H9 (cell line): ENCODE measurements at regions not wholly inside any gene's neighbourhood (a gene's known extent, or its start where the extent isn't known, plus 50 kb on each side); places are given as distances from the start of the nearest gene placed in this dataset.

Experiments used
- DNase-seq: peaks from one replicate; pipeline ENCODE4 v3.0.0-alpha.2; 2017
- H2AFZ ChIP-seq: one replicate; pipeline ENCODE4 v1.6.1; 2013; ENCODE audit warnings: mild to moderate bottlenecking, low read length, control low read depth, moderate library complexity
- H2AK5ac ChIP-seq: 2 replicates; pipeline ENCODE4 v1.6.1; 2013; ENCODE audit warnings: low read length, control low read depth, mixed read lengths; ENCODE audit not compliant: insufficient read length
- H2BK120ac ChIP-seq: one replicate; pipeline ENCODE4 v1.6.1; 2013; ENCODE audit warnings: low read depth, mild to moderate bottlenecking, low read length, control low read depth, inconsistent platforms; ENCODE audit not compliant: poor library complexity, severe bottlenecking
- H2BK12ac ChIP-seq: 2 replicates; pipeline ENCODE4 v1.6.1; 2013; ENCODE audit warnings: low read length, control low read depth, mixed read lengths, low read depth; ENCODE audit not compliant: insufficient read length
- H2BK15ac ChIP-seq: 2 replicates; pipeline ENCODE4 v1.6.1; 2013; ENCODE audit warnings: low read depth, low read length, control low read depth
- H2BK20ac ChIP-seq: one replicate; pipeline ENCODE4 v1.6.1; 2013; ENCODE audit warnings: low read depth, mild to moderate bottlenecking, low read length, control low read depth, inconsistent platforms; ENCODE audit not compliant: poor library complexity, severe bottlenecking
- H2BK5ac ChIP-seq: 2 replicates; pipeline ENCODE4 v1.6.1; 2013; ENCODE audit warnings: low read length, control low read depth, mixed read lengths; ENCODE audit not compliant: insufficient read length
- H3K14ac ChIP-seq: 2 replicates; pipeline ENCODE4 v1.6.1; 2013; ENCODE audit warnings: low read length, control low read depth; ENCODE audit not compliant: insufficient read depth
- H3K18ac ChIP-seq: 2 replicates; pipeline ENCODE4 v1.6.1; 2013; ENCODE audit warnings: low read depth, mild to moderate bottlenecking, mixed read lengths, low read length, control low read depth; ENCODE audit not compliant: insufficient read length
- H3K23ac ChIP-seq: 2 replicates; pipeline ENCODE4 v1.6.1; 2013; ENCODE audit warnings: low read length, control low read depth, mixed read lengths, low read depth; ENCODE audit not compliant: insufficient read length
- H3K23me2 ChIP-seq: 2 replicates; pipeline ENCODE4 v1.6.1; 2013; ENCODE audit warnings: low read depth, mild to moderate bottlenecking, mixed read lengths, low read length, control low read depth; ENCODE audit not compliant: insufficient read length, poor library complexity, severe bottlenecking
- H3K27ac ChIP-seq: 2 replicates; pipeline ENCODE4 v1.5.1; 2013; ENCODE audit warnings: low read length, control low read depth, mixed read lengths, low read depth; ENCODE audit not compliant: insufficient read length
- H3K27me3 ChIP-seq: 2 replicates; pipeline ENCODE4 v1.6.1; 2013; ENCODE audit warnings: low read length, control low read depth, inconsistent platforms; ENCODE audit not compliant: insufficient read depth
- H3K4ac ChIP-seq: 2 replicates; pipeline ENCODE4 v1.6.1; 2013; ENCODE audit warnings: low read depth, mild to moderate bottlenecking, control low read depth, inconsistent platforms, low read length, moderate library complexity
- H3K4me1 ChIP-seq: 2 replicates; pipeline ENCODE4 v1.6.1; 2013; ENCODE audit warnings: low read length, control low read depth, inconsistent platforms; ENCODE audit not compliant: insufficient read depth
- H3K4me2 ChIP-seq: 2 replicates; pipeline ENCODE4 v1.6.1; 2013; ENCODE audit warnings: low read length, control low read depth, mixed read lengths; ENCODE audit not compliant: insufficient read length, insufficient read depth
- H3K56ac ChIP-seq: 2 replicates; pipeline ENCODE4 v1.6.1; 2013; ENCODE audit warnings: low read depth, mild to moderate bottlenecking, mixed read lengths, low read length, control low read depth; ENCODE audit not compliant: insufficient read length
- H3K79me1 ChIP-seq: 2 replicates; pipeline ENCODE4 v1.6.1; 2013; ENCODE audit warnings: low read depth, mild to moderate bottlenecking, moderate library complexity, low read length, control low read depth, inconsistent platforms; ENCODE audit not compliant: insufficient read depth, poor library complexity, severe bottlenecking
- H3K79me2 ChIP-seq: 2 replicates; pipeline ENCODE4 v1.6.1; 2013; ENCODE audit warnings: low read length, control low read depth, inconsistent platforms; ENCODE audit not compliant: insufficient read depth
- H3K9ac ChIP-seq: 2 replicates; pipeline ENCODE4 v1.6.1; 2013; ENCODE audit warnings: low read length, control low read depth, mixed read lengths; ENCODE audit not compliant: insufficient read length; ENCODE audit errors: extremely low read depth
- H3K9me3 ChIP-seq: one replicate; pipeline ENCODE4 v1.6.1; 2013; ENCODE audit warnings: low read depth, low read length, inconsistent platforms; ENCODE audit not compliant: control insufficient read depth
- H3T11ph ChIP-seq: one replicate; pipeline ENCODE4 v1.6.1; 2013; ENCODE audit warnings: mild to moderate bottlenecking, low read length, control low read depth, inconsistent platforms
- H4K20me1 ChIP-seq: one replicate; pipeline ENCODE4 v1.6.1; 2013; ENCODE audit not compliant: control insufficient read depth, insufficient read length, insufficient read depth
- H4K5ac ChIP-seq: 2 replicates; pipeline ENCODE4 v1.6.1; 2013; ENCODE audit warnings: low read depth, mild to moderate bottlenecking, mixed read lengths, low read length, control low read depth; ENCODE audit not compliant: insufficient read length
- H4K8ac ChIP-seq: replicated peaks from 2 replicates; pipeline ENCODE4 v1.6.1; 2013; ENCODE audit warnings: low read length, control low read depth, mixed read lengths, low read depth; ENCODE audit not compliant: insufficient read length
- H4K91ac ChIP-seq: 2 replicates; pipeline ENCODE4 v1.6.1; 2013; ENCODE audit warnings: low read depth, mild to moderate bottlenecking, moderate library complexity, mixed read lengths, low read length, control low read depth; ENCODE audit not compliant: insufficient read length
- H3K27ac Mint-ChIP-seq, 3 experiments: 2 replicates in 2 of 3; 3 replicates in 1 of 3; pipeline ENCODE4 v1.8.0; 2020 to 2021; ENCODE audit warnings: mixed read lengths in 3 of 3, mild to moderate bottlenecking in 1 of 3, moderate library complexity in 1 of 3
- H3K27me3 Mint-ChIP-seq: 2 replicates; pipeline ENCODE4 v1.8.0; 2021; ENCODE audit warnings: low read depth, mild to moderate bottlenecking, moderate library complexity, mixed read lengths
- H3K36me3 Mint-ChIP-seq, 3 experiments: 2 replicates in 2 of 3; 3 replicates in 1 of 3; pipeline ENCODE4 v1.8.0; 2020 to 2021; ENCODE audit warnings: low read depth in 3 of 3, mixed read lengths in 3 of 3; ENCODE audit not compliant: insufficient read depth in 1 of 3
- H3K4me1 Mint-ChIP-seq, 2 experiments: 2 replicates each; pipeline ENCODE4 v1.8.0; 2020; ENCODE audit warnings: mixed read lengths in 2 of 2
- H3K4me3 Mint-ChIP-seq, 2 experiments: 2 replicates in 1 of 2; 3 replicates in 1 of 2; pipeline ENCODE4 v1.8.0; 2020 to 2021; ENCODE audit warnings: mild to moderate bottlenecking in 2 of 2, mixed read lengths in 2 of 2, moderate library complexity in 1 of 2
- H3K9me3 Mint-ChIP-seq, 2 experiments: 2 replicates in 1 of 2; 3 replicates in 1 of 2; pipeline ENCODE4 v1.8.0; 2020; ENCODE audit warnings: mild to moderate bottlenecking in 2 of 2, mixed read lengths in 2 of 2, moderate library complexity in 1 of 2
- WGBS: extraction: QIAGEN DNeasy Blood & Tissue Kit; methylation state at CpG from one replicate; pipeline ENCODE4 v1.1.7; 2013; ENCODE audit warnings: missing lambda C conversion rate, low lambda C conversion rate, mixed read lengths; ENCODE audit not compliant: insufficient read length; ENCODE audit errors: extremely low coverage; 5-methylcytosine and 5-hydroxymethylcytosine counted together
- TF ChIP-seq, protein P1 (sequence below): fragments of 200-600 bp; sonication (generic); conservative IDR thresholded peaks from 3 replicates; pipeline ENCODE4 v1.8.0; 2021; ENCODE audit warnings: antibody characterized with exemption, mild to moderate bottlenecking

DNA sequence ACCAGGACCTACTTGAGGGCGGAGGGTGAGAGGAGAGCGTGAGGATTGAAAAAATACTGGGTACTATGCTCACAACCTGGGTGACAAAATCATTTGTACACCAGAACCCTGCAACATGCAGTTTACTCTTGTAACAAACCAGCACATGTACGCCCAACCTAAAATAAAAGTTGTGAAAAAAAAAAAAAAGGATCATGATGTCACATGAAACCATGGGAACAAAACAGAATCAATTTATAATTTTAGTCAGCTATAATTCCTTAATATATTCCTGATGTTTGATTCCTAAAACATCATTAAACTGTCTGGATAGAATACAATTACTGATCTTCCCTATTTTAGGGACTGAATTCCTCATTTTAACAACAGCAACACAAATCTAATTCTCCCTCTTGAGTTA, 160.6 kb upstream of the SPRY2 start:
- Histone ChIP-seq H2BK12ac (no peak overlapping the region), H2BK15ac (no peak overlapping the region), H3K4me2 (no peak overlapping the region), H3K27me3 (no peaks in the 10 kb centered on the region), H3K4ac (no peak overlapping the region), H3K4me1 (no peaks in the 10 kb centered on the region), H3K23me2 (no peaks in the 10 kb centered on the region), H2AK5ac (no peak overlapping the region), H3K56ac (no peak overlapping the region), H4K5ac (no peak overlapping the region), H3K9ac (no peak overlapping the region), H3K18ac (no peak overlapping the region), H4K8ac (no peak overlapping the region), H2BK20ac (no peak overlapping the region), H3K14ac (no peak overlapping the region), H3K9me3 (no peaks in the 10 kb centered on the region), H3K79me1 (no peaks in the 10 kb centered on the region), H2AFZ (no peak overlapping the region), H3K27ac (no peak overlapping the region), H3K23ac (no peak overlapping the region), H4K91ac (no peak overlapping the region), H4K20me1 (no peaks in the 10 kb centered on the region), H3T11ph (no peak overlapping the region), H2BK5ac (no peak overlapping the region), H2BK120ac (no peak overlapping the region), H3K79me2 (no peaks in the 10 kb centered on the region)
- Mint-ChIP-seq H3K4me3 (no peak overlapping the region), H3K27me3 (no peaks in the 10 kb centered on the region), H3K27ac (no peak overlapping the region), H3K4me1 (no peaks in the 10 kb centered on the region), H3K9me3 (peaks cover 10 to 16% of the 10 kb centered on the region in 2 experiments), H3K36me3 (peaks cover 0 to 17% (median 3%) of the 10 kb centered on the region in 3 experiments; a peak in 3 of 7 replicates)
- TF ChIP-seq, protein P1, sequence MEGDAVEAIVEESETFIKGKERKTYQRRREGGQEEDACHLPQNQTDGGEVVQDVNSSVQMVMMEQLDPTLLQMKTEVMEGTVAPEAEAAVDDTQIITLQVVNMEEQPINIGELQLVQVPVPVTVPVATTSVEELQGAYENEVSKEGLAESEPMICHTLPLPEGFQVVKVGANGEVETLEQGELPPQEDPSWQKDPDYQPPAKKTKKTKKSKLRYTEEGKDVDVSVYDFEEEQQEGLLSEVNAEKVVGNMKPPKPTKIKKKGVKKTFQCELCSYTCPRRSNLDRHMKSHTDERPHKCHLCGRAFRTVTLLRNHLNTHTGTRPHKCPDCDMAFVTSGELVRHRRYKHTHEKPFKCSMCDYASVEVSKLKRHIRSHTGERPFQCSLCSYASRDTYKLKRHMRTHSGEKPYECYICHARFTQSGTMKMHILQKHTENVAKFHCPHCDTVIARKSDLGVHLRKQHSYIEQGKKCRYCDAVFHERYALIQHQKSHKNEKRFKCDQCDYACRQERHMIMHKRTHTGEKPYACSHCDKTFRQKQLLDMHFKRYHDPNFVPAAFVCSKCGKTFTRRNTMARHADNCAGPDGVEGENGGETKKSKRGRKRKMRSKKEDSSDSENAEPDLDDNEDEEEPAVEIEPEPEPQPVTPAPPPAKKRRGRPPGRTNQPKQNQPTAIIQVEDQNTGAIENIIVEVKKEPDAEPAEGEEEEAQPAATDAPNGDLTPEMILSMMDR: no peak
- DNase-seq: no peak
- WGBS: no CpG with 5 or more reads among the region's 3 CpGs
